K562 (cell line): ENCODE measurements at regions not wholly inside any gene's neighbourhood (a gene's known extent, or its start where the extent isn't known, plus 50 kb on each side); places are given as distances from the start of the nearest gene placed in this dataset.
A peak's percentile ranks its signal among the peaks of the same experiment; 100 is the strongest.
"Not testable (repeated sequence)": the region's sequence is repeated elsewhere in the genome, so short reads cannot be mapped to it uniquely, and the experiment has no call there.

Source experiments
- ATAC-seq: fragments of 200-7000 bp; cut with Tn5 transposase; 3 replicates; pipeline ENCODE4 v1.9.1; 2020; ENCODE audit warnings: moderate library complexity
- BruUV-seq: library from RNA; stranded (reverse); fragments of 400-500 nt; replicated peaks from 2 replicates; lab custom pipeline; 2021; lab: Mats Ljungman, UMichigan
- CTCF ChIA-PET: fragments of 300-600 bp; formaldehyde crosslinking; extraction: SDS; loops from one replicate; lab custom pipeline; 2021; ENCODE audit warnings: low intra/inter-chr PET ratio; lab: Yijun Ruan, JAX
- POLR2A ChIA-PET: fragments of 300-600, 350-650 bp; sonication (Branson Sonifier 250); formaldehyde crosslinking; extraction: SDS; loops from one replicate; lab custom pipeline; 2021; ENCODE audit warnings: antibody characterized with exemption, inconsistent platforms; lab: Yijun Ruan, JAX
- DNase-seq, 4 experiments: peaks; one replicate each; pipeline versions ENCODE4 v3.0.0 to v3.0.0-alpha.2; 2011 to 2018; ENCODE audit warnings: low spot score in 3 of 4, mixed read lengths in 3 of 4; ENCODE audit errors: extremely low read depth in 1 of 4
- FAIRE-seq: peaks from 2 replicates; lab custom pipeline; 2011; peaks lifted over from hg19 to GRCh38; lab: Jason Lieb, UNC
- H2AFZ ChIP-seq: 2 replicates; pipeline ENCODE4 v1.6.0; 2011; ENCODE audit warnings: low read depth, low read length, control low read depth, inconsistent platforms
- H3K27ac ChIP-seq: fragments of 200-600 bp; 3 replicates; pipeline ENCODE4 v1.8.0; 2011; ENCODE audit warnings: low read depth, mild to moderate bottlenecking, control low read depth, inconsistent platforms, low read length, moderate library complexity, mixed read lengths; ENCODE audit errors: extremely low read depth
- H3K27me3 ChIP-seq, 2 experiments: fragments of 300-600 bp in 1 of 2; 2 replicates in 1 of 2; 3 replicates in 1 of 2; pipeline versions ENCODE4 v1.6.0 to v1.8.0; 2011; ENCODE audit warnings: inconsistent platforms in 2 of 2, low read length in 2 of 2, mild to moderate bottlenecking in 1 of 2, mixed read lengths in 1 of 2, moderate library complexity in 1 of 2; ENCODE audit not compliant: control insufficient read depth in 2 of 2, insufficient read depth in 2 of 2
- H3K36me3 ChIP-seq: fragments of 300-600 bp; 3 replicates; pipeline ENCODE4 v1.8.0; 2011; ENCODE audit warnings: mild to moderate bottlenecking, low read length, inconsistent platforms; ENCODE audit not compliant: control insufficient read depth, insufficient read depth
- H3K4me1 ChIP-seq, 2 experiments: fragments of 200-600 bp in 1 of 2; replicated peaks in 1 of 2; 2 replicates in 1 of 2; 3 replicates in 1 of 2; pipeline versions ENCODE4 v1.5.1 to v1.8.0; 2011; ENCODE audit warnings: inconsistent platforms in 2 of 2, low read length in 2 of 2, mild to moderate bottlenecking in 1 of 2, mixed read lengths in 1 of 2, moderate library complexity in 1 of 2; ENCODE audit not compliant: control insufficient read depth in 2 of 2, insufficient read depth in 2 of 2
- H3K4me2 ChIP-seq: 2 replicates; pipeline ENCODE4 v1.6.1; 2011; ENCODE audit warnings: low read length, control low read depth, inconsistent platforms, mixed read lengths; ENCODE audit not compliant: insufficient read depth
- H3K4me3 ChIP-seq: fragments of 200-600 bp; sonication (generic), shearing (Covaris generic); 2 replicates; pipeline ENCODE4 v1.5.1; 2016; ENCODE audit warnings: control low read depth, inconsistent platforms
- H3K79me2 ChIP-seq: fragments of 200-600 bp; 3 replicates; pipeline ENCODE4 v1.8.0; 2011; ENCODE audit warnings: low read length, inconsistent platforms; ENCODE audit not compliant: control insufficient read depth, insufficient read depth
- H3K9ac ChIP-seq, 2 experiments: 2 replicates each; pipeline versions ENCODE4 v1.6.0 to v1.6.1; 2011; ENCODE audit warnings: low read depth in 2 of 2, low read length in 2 of 2, control low read depth in 1 of 2, inconsistent platforms in 1 of 2, mild to moderate bottlenecking in 1 of 2, mixed read lengths in 1 of 2; ENCODE audit not compliant: insufficient read depth in 1 of 2
- H3K9me1 ChIP-seq: one replicate; pipeline ENCODE4 v1.6.0; 2011; ENCODE audit warnings: inconsistent platforms, mild to moderate bottlenecking, low read length, moderate library complexity; ENCODE audit not compliant: control insufficient read depth, insufficient read depth
- H3K9me3 ChIP-seq: replicated peaks from 2 replicates; pipeline ENCODE4 v1.5.1; 2011; ENCODE audit warnings: low read depth, low read length, inconsistent platforms; ENCODE audit not compliant: control insufficient read depth, insufficient read depth
- H4K20me1 ChIP-seq: replicated peaks from 2 replicates; pipeline ENCODE4 v1.6.1; 2011; ENCODE audit warnings: low read length, inconsistent platforms, mixed read lengths; ENCODE audit not compliant: control insufficient read depth, insufficient read depth
- HNRNPH1 ChIP-seq: fragments of 200-400 bp; formaldehyde crosslinking; optimal IDR thresholded peaks from 2 replicates; pipeline ENCODE3; 2017; ENCODE audit warnings: low read depth, mild to moderate bottlenecking, low read length, moderate library complexity
- HOMEZ ChIP-seq: fragments of 250-450 bp; sonication (Bioruptor Pico); IDR thresholded peaks from 2 replicates; pipeline ENCODE4 v1.4.0; 2020; ENCODE audit warnings: mild to moderate bottlenecking, moderate library complexity
- MTA3 ChIP-seq: fragments of 450-650 bp; formaldehyde crosslinking; IDR thresholded peaks from 2 replicates; pipeline ENCODE4 v1.6.1; 2017; ENCODE audit warnings: mild to moderate bottlenecking, borderline replicate concordance
- POLR2AphosphoS5 ChIP-seq: IDR thresholded peaks from 2 replicates; pipeline ENCODE4 v1.6.1; 2011; ENCODE audit warnings: mild to moderate bottlenecking, low read depth, low read length, moderate library complexity; ENCODE audit not compliant: control insufficient read depth, insufficient read depth
- TFE3 ChIP-seq: fragments of 450-650 bp; formaldehyde crosslinking; IDR thresholded peaks from 2 replicates; pipeline ENCODE4 v1.4.0; 2020; ENCODE audit warnings: mild to moderate bottlenecking, mixed read lengths
- ZEB2 ChIP-seq: fragments of 450-650 bp; IDR thresholded peaks from 2 replicates; pipeline ENCODE4 v1.6.1; 2016
- ZKSCAN1 ChIP-seq: fragments of 150-350 bp; IDR thresholded peaks from 2 replicates; pipeline ENCODE4 v1.6.1; 2016; ENCODE audit warnings: low read depth, low read length
- WGBS: fragments of 100-300 bp; shearing (Covaris generic); methylation state at CpG from one replicate; pipeline ENCODE4 v1.1.6; 2016; ENCODE audit warnings: low coverage, mixed read lengths; ENCODE audit not compliant: insufficient coverage; ENCODE audit errors: missing lambda C conversion rate; 5-methylcytosine and 5-hydroxymethylcytosine counted together
- in situ Hi-C: fragments of 300-500 bp; cut with MboI; formaldehyde crosslinking; loops from 4 replicates; pipeline ENCODE4 v1.15.0; 2018; ENCODE audit warnings: inconsistent platforms, mixed read lengths
- intact Hi-C: fragments of 100-400 bp; cut with micrococcal nuclease; formaldehyde crosslinking; loops from 2 replicates; pipeline ENCODE4 v1.14.2; 2022
- TF ChIP-seq, protein P1 (sequence below): fragments of 450-650 bp; IDR thresholded peaks from 2 replicates; pipeline ENCODE4 v1.6.1; 2016; ENCODE audit warnings: missing biosample characterization, missing genetic modification characterization

- H3K36me3 ChIP-seq, H2AFZ ChIP-seq, H3K4me3 ChIP-seq, H3K9me3 ChIP-seq, H3K79me2 ChIP-seq, H3K9me1 ChIP-seq, CTCF ChIA-PET, H3K4me2 ChIP-seq, H4K20me1 ChIP-seq, H3K4me1 ChIP-seq, intact Hi-C loops, FAIRE-seq, ATAC-seq, H3K9ac ChIP-seq, H3K27ac ChIP-seq, POLR2A ChIA-PET, in situ Hi-C loops, BruUV-seq, DNase-seq: not testable (repeated sequence)
- 0% methylated on average over 2 of the region's 2 CpGs for WGBS
- TF ChIP-seq TFE3 (CRISPR knock-in tag) = 0 out of 2 replicates have a peak, but pooled peaks have one; percentile 18
- peaks cover 16 to 26% of the 10 kb centered on the region in 2 experiments for H3K27me3 ChIP-seq
These were observed 58.3 kb upstream of the TINAGL1 start for GRCh38 chr1:31517986-31518385.

DNA sequence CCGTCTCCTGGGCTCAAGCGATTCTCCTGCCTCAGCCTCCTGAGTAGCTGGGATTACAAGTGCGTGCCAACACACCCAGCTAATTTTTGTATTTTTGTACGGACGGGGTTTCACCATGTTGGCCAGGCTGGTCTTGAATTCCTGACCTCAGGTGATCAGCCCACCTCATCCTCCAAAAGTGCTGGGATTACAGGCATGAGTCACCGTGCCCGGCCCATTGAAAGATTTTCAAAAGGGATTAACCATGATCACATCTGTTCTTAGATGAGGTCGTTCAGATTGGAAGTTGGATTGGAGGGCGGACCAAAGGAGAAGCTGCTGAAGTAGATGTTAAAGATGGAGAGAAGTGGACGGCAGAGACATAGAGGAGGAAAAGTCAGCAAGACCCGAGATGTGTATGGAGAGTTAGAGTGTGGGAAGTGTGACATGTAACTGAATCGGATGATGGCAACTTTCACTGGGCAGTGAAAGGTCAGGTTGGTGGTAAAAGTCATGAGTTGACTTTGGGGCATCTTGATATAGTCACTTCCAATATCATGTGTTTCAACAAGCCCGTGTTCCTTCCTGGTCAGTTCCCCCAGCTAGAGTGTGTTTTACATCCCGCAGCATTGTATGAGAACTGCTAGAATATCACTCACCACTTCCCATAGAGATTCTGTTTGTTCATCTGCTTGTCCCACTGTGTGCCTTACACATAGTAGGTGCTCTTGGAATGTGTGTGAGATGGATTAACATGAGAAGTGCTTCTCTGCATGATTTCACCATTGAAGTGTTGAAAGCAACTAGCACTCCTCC is 54.4 kb upstream of the TINAGL1 start:
- Histone ChIP-seq H3K27ac (no peak overlapping the region), H3K4me1 (peaks cover 0 to 4% of the 10 kb centered on the region in 2 experiments; a peak in 2 of 5 replicates), H3K27me3 (peaks cover 3 to 4% of the 10 kb centered on the region in 2 experiments; a peak in 3 of 5 replicates), H3K4me3 (no peak overlapping the region), H2AFZ (no peak overlapping the region), H3K9me3 (no peaks in the 10 kb centered on the region), H3K9ac (no peak overlapping the region), H3K4me2 (no peak overlapping the region), H3K79me2 (no peaks in the 10 kb centered on the region), H4K20me1 (no peaks in the 10 kb centered on the region), H3K36me3 (no peaks in the 10 kb centered on the region), H3K9me1 (no peaks in the 10 kb centered on the region)
- ChIA-PET CTCF (no interaction called here), POLR2A (interaction anchor here (0.6 to 1.2 kb wide), 2 partner anchors 9 to 211 kb away, joined by 3 read pairs; no protein-coding TSS in a partner anchor)
- FAIRE-seq (no peak), DNase-seq (no peak), ATAC-seq (no peak)
- in situ Hi-C loops = no loop called here
- WGBS = 3% methylated on average over 14 of the region's 14 CpGs
- intact Hi-C loops = no loop called here
- no TSS peak for BruUV-seq
- no peak for TF ChIP-seq ZEB2
- TF ChIP-seq ZKSCAN1 = peak; percentile 98
- no peak for TF ChIP-seq MTA3
- TF ChIP-seq, protein P1, sequence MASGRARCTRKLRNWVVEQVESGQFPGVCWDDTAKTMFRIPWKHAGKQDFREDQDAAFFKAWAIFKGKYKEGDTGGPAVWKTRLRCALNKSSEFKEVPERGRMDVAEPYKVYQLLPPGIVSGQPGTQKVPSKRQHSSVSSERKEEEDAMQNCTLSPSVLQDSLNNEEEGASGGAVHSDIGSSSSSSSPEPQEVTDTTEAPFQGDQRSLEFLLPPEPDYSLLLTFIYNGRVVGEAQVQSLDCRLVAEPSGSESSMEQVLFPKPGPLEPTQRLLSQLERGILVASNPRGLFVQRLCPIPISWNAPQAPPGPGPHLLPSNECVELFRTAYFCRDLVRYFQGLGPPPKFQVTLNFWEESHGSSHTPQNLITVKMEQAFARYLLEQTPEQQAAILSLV (tag) = no peak
- TF ChIP-seq HNRNPH1 = no peak
- TF ChIP-seq POLR2AphosphoS5 = no peak
- TF ChIP-seq HOMEZ = no peak
